Hematopoietic multipotent progenitor cell treated with erythropoietin and hydrocortisone succinate and interleukin-3 and kit ligand, for 17 days (in vitro differentiated cells): ENCODE measurements at regions not wholly inside any gene's neighbourhood (a gene's known extent, or its start where the extent isn't known, plus 50 kb on each side); places are given as distances from the start of the nearest gene placed in this dataset.

Experiments
- DNase-seq: peaks from one replicate; pipeline ENCODE4 v3.0.0-alpha.2; 2015; ENCODE audit warnings: low spot score

GRCh38 chr3:59131016-59131766 lies 81.4 kb upstream of the CFAP20DC start:
- no peak for DNase-seq

GRCh38 chr3:59128685-59129084 lies 78.9 kb upstream of the CFAP20DC start:
- DNase-seq = no peak

- DNase-seq = no peak
Measured at GRCh38 chr3:59127071-59127470, 77.2 kb upstream of the CFAP20DC start.

GRCh38 chr3:59126446-59126845 lies 76.6 kb upstream of the CFAP20DC start:
- DNase-seq = no peak

GRCh38 chr3:59121346-59122144 lies 71.7 kb upstream of the CFAP20DC start:
- no peak for DNase-seq

GRCh38 chr3:59118928-59119327 lies 69.1 kb upstream of the CFAP20DC start:
- DNase-seq = no peak

- no peak for DNase-seq
Measured at GRCh38 chr3:59117396-59117795, 67.6 kb upstream of the CFAP20DC start.

GRCh38 chr3:59116233-59116537 lies 66.4 kb upstream of the CFAP20DC start:
- DNase-seq = no peak

- DNase-seq = no peak
Measured at GRCh38 chr3:59115364-59116232, 65.8 kb upstream of the CFAP20DC start.

GRCh38 chr3:59107856-59108815 lies 58.3 kb upstream of the CFAP20DC start:
- DNase-seq = no peak

- DNase-seq = no peak
Measured at GRCh38 chr3:59106085-59106648, 56.3 kb upstream of the CFAP20DC start.

GRCh38 chr3:59103552-59103951 lies 53.7 kb upstream of the CFAP20DC start:
- DNase-seq = no peak

- no peak for DNase-seq
Measured at GRCh38 chr3:59101231-59101736, 51.5 kb upstream of the CFAP20DC start.
